GM19043 (cell line): ENCODE measurements at regions not wholly inside any gene's neighbourhood (a gene's known extent, or its start where the extent isn't known, plus 50 kb on each side); places are given as distances from the start of the nearest gene placed in this dataset.

Experiments used
- ATAC-seq: cut with Tn5 transposase; IDR thresholded peaks from one replicate; pipeline ENCODE4 v1.9.1; 2021; ENCODE audit warnings: low read depth; ENCODE audit not compliant: unreplicated experiment

DNA sequence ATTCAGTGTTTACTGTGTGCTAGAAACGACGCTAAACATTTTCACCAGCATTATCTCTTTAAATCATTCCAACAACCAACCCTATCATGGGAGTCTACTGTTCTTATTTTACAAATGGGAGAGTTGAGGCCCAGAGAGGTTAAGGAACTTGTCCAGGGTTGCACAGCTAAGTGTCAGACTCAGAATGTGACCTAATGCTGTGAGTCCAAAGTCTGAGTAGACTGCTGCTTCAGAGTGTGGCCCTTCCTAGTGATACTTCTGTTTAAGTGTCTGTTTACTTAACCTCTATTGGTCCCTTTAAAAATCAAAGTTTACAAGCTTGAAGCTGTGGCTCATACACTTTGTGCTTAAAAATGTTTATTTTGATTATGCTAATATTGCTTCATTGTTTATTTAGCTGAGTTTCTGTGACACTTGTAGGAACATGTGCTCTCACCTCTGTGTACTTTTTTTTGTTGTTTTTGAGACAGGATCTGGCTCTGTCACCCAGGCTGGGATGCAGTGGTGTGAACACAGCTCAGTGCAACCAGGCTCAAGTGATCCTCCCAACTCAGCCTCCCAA is 84.4 kb upstream of the SYPL1 start:
- ATAC-seq = no peak

DNA sequence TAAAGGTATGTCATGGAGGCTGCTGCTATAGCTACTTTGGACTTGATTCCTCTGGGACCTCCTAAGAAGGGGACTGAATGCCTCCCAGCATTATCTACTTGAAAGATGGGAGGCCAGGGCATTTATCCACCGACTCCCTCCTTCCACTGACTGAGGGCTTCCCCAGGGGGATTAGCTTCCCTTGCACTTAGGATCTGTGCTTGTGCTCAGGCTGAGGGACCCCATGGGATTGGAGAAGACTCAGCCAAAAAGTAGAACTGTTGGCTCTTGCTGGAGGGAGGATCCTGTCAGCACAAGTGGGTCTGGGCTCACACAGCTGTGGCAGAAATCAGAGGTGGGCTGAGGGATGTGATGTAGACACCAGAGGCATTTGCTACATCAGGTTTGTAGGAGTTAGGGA is 81.5 kb upstream of the SYPL1 start:
- no peak for ATAC-seq

DNA sequence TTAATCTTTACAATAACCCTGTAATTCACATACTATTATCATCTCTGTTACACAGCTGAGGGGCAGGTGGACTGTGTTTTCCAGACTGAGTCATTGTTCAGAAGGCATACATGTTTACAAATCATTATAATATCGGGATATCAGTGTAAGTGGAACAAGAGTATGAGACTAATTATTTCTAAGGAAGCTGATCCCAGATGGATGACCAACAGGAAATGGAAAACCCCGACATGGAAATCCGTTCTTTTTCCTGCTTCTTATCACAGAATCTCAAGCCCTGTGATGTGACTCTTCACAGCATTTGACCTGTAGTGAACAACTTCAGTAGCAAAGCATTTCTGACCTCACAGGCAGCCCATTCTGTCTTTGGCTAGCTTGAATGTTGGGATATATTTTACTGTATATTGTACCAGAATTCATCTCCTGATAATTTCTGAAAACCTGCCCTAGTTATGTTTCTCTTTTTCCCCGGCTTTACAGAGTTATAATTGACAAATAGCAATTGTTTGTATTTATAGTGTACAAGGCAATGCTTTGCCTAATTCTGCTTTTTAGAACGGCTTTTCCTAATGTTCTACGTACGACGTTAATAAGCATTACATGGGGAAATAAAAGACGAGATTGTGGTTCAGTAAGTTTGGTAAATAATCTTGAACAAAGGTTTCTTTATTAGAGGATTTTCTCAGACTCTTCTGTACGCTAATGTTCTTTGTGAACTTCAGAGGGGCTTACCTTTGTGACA is 78.6 kb upstream of the SYPL1 start:
- no peak for ATAC-seq

DNA sequence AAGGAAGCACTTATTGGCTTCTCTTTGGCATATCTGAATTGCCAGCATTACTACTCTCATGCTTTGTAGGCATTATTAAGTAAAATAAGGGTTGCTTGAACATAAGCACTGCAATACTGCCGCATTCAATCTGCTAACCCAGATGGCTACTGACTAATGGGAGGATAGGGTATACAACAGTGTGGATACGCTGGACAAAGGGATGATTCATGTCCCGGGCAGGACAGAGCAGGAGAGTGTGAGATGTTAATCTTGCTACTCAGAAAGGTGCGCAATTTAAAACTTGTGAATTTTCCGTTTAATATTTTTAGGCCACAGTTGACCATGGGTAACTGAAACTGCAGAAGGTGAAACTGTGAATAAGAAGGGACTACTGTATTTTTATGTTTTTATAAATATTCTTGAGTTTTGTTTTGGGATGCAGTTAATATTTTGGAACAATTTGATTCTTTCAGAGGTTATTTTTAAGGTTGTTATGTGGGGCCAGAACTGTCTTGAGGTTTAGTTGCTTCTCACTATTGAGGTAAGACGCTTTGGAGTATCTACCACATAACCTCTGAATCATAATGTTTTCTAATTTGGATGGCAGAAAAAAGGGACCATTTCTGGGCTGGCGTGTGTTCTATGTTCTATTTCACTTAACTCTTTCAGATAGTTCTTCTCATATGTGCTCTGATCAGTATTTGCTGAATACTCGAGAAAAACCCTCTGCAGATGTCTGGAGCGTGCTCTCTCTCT is 75.7 kb upstream of the SYPL1 start:
- ATAC-seq = no peak

GRCh38 chr7:106185719-106186118 is 73.6 kb upstream of the SYPL1 start:
- no peak for ATAC-seq

DNA sequence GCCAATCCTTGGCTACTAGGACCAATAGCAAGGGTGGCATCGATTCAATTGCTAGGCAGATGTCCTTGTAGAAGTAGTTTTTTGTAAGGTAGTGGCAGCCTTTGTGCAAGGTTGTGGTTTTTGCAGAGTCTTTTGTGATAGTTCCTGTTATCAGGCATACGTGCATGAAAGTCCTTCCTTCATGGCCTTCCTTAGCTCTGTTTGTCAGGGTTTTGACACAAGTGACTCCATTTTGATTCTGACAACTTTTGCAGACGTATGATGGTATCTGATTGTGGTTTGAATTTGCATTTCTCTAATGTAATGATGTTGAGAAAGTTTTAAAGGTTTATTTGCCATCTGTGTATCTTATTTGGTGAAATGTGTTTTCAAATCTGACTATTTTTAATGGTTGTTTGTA is 71.8 kb upstream of the SYPL1 start:
- no peak for ATAC-seq

GRCh38 chr7:106182904-106183303 is 70.8 kb upstream of the SYPL1 start:
- ATAC-seq = no peak

- ATAC-seq = no peak
Measured at GRCh38 chr7:106181658-106182265, 69.7 kb upstream of the SYPL1 start.

- no peak for ATAC-seq
Measured at GRCh38 chr7:106180721-106181120, 68.6 kb upstream of the SYPL1 start.

- ATAC-seq = no peak
Measured at GRCh38 chr7:106179256-106179655, 67.1 kb upstream of the SYPL1 start.

DNA sequence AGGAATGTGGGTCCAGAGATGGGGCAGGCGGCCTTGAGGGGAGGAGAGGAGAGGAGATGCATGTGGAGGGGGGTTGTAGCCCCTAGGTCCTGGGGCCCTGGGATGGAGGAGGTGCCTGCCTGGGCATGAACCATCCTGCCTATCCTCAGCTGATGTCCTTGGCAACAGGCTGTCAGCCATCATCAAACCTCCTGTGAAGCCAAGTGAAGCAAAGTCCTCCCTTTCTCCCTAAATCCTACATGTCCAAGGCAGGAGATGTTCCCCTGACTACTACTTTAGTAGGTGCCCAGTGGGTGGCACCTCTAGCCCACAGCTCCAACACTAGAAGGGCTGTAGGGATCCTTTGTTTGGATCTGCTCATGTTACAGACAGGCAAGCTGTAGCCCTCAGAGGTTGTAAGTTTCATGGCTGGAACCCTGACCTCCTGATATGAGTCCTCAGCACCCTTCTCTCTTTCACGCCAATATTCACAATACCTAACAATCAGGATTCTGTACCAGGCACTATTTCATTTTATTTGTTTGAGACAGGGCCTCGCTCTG is 66.6 kb upstream of the SYPL1 start:
- ATAC-seq = no peak

- no peak for ATAC-seq
Measured at GRCh38 chr7:106177738-106178592, 65.9 kb upstream of the SYPL1 start.

GRCh38 chr7:106177300-106177690 is 65.2 kb upstream of the SYPL1 start:
- no peak for ATAC-seq

- ATAC-seq = peak; percentile 75
Measured at GRCh38 chr7:106176414-106177299, 64.5 kb upstream of the SYPL1 start.

DNA sequence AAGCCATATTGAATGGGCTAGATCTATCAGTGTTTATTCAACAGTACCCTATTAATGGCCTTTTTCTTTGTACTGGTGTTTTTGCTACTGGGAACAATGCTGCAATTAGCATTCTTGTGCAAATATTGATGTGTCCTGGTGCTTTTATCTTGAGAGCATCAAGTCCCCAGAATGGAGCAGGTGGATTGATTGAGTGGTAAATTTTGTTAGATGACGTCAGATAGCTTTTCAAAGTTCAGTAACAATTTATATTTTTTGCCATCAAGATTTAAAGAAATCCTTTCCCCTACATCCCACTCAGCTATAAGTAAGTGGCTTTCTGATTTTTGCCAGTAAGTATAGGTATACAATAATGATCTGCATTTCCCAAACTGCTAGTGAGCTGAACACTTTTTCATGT is 63.4 kb upstream of the SYPL1 start:
- ATAC-seq = no peak

- ATAC-seq = no peak
Measured at GRCh38 chr7:106170651-106171050, 58.5 kb upstream of the SYPL1 start.

- no peak for ATAC-seq
Measured at GRCh38 chr7:106169821-106170610, 57.9 kb upstream of the SYPL1 start.

- ATAC-seq = no peak
Measured at GRCh38 chr7:106167439-106168136, 55.5 kb upstream of the SYPL1 start.
